Adrenal gland (tissue), 5 donors: ENCODE measurements at regions not wholly inside any gene's neighbourhood (a gene's known extent, or its start where the extent isn't known, plus 50 kb on each side); places are given as distances from the start of the nearest gene placed in this dataset.

ENCODE experiments used
- CTCF ChIP-seq, 6 experiments: fragments of 450-650 bp in 4 of 6; fragments of 200-600 bp in 2 of 6; sonication (generic) in 1 of 6; IDR thresholded peaks; 1 replicate in 5 of 6; 2 replicates in 1 of 6; pipeline versions ENCODE4 v1.5.1 to v1.8.0; 2016 to 2021; ENCODE audit warnings: antibody characterized with exemption in 6 of 6, mild to moderate bottlenecking in 2 of 6, moderate library complexity in 1 of 6
- POLR2A ChIP-seq, 2 donors: fragments of 450-650 bp; IDR thresholded peaks; one replicate each; pipeline ENCODE4 v1.6.1; 2017; ENCODE audit warnings: antibody characterized with exemption in 2 of 2, mild to moderate bottlenecking in 2 of 2, moderate library complexity in 1 of 2
- donor health status: DM: no; HTN: no; CAD: no.

- TF ChIP-seq CTCF (IDR thresholded peaks at IDR 0.05): no peak
- TF ChIP-seq POLR2A (IDR thresholded peaks at IDR 0.05): no peak
Observed at GRCh38 chr2:138871312-138871711, 91.1 kb upstream of the NXPH2 start.
